ENCODE measurements at regions not wholly inside any gene's neighbourhood (a gene's known extent, or its start where the extent isn't known, plus 50 kb on each side); places are given as distances from the start of the nearest gene placed in this dataset.
A peak's percentile ranks its signal among the peaks of the same experiment; 100 is the strongest.

DNA sequence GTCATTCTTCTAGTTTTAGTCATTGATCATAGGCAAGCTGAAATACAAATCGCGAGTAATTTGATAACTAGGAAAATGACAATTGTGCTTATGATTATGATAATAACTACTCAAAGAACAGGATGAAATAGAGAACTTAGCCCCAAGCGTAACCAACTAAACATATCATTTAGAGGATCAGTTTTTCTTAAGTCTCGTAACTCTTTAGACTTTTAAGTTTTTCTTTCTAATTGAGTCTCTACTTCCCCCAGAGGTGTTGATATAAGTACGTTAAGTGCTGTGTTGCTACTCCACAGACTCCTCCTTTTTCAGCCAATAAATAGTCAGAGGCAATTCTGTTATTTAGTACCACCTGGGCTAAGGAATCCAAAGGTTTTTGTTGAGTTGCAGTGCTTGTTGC lies 96.3 kb downstream of the NHLRC3 start:
- Mint-ChIP-seq H3K27ac (no peak overlapping the region), H3K4me3 (no peak overlapping the region)

DNA sequence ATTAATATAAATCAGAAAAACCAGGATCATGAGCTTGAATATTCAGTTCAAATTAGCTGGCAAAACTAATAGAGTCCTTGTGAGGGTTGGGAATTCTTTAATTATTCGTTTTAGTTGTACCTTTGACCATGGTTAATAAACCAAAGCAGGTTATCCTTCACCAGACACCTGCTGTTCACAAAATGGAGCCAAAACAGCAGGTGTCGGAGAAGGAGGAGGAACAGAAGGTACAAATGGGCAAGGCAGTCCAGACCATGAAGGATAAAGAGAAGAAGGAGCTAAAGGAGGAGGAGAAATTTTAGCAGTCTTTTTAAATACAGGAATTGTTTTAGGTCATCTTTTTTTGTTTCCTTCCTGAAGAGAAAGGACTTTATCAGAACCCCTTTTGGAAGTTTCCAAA lies 106.1 kb downstream of the NHLRC3 start:
- Mint-ChIP-seq H3K27me3 (no peaks in the 10 kb centered on the region), H3K4me1 (no peaks in the 10 kb centered on the region), H3K9me3 (peaks cover 2% of the 10 kb centered on the region), H3K4me3 (no peak overlapping the region), H3K36me3 (no peaks in the 10 kb centered on the region), H3K27ac (no peak overlapping the region)
- ATAC-seq, result no peak

More for the DNA sequence above, 96.3 kb downstream of the NHLRC3 start:
- Mint-ChIP-seq H3K4me1 (no peaks in the 10 kb centered on the region), H3K36me3 (no peaks in the 10 kb centered on the region), H3K9me3 (no peaks in the 10 kb centered on the region), H3K27me3 (peaks cover 16% of the 10 kb centered on the region)
- ATAC-seq, result no peak

DNA sequence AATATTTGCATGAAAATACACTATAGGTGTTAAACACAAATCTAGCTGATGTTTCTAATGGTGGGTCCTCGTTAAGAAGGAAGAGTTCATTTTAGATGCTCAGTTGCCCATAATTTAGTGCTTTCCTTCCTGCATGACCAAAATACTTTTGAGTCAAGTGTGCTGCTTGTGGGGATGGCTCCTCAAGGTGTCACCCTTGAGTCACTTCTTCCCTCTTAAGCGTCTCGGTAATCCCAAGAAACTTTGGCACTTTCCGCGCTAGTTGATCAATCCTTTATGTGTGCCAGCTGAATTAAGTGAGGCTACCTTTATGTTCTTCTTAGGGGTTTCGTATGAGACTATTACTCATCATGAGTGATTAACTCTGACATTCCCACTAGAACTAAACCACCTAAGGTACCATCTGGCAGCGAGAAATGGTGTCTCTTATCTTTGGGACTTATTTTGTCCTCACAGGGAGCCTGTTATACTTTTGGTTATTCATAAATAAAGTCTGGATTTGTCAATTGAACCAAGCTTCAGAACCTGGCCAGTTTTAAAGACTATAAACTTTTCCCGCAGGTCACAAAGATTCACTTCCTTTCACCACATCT lies 106.8 kb downstream of the NHLRC3 start:
- no peak for ATAC-seq
- no peak overlapping the region for H3K4me3 Mint-ChIP-seq
- no peaks in the 10 kb centered on the region for H3K36me3 Mint-ChIP-seq
- peaks cover 2% of the 10 kb centered on the region for H3K9me3 Mint-ChIP-seq
- no peak overlapping the region for H3K27ac Mint-ChIP-seq
- H3K4me1 Mint-ChIP-seq, result no peaks in the 10 kb centered on the region
- no peaks in the 10 kb centered on the region for H3K27me3 Mint-ChIP-seq

DNA sequence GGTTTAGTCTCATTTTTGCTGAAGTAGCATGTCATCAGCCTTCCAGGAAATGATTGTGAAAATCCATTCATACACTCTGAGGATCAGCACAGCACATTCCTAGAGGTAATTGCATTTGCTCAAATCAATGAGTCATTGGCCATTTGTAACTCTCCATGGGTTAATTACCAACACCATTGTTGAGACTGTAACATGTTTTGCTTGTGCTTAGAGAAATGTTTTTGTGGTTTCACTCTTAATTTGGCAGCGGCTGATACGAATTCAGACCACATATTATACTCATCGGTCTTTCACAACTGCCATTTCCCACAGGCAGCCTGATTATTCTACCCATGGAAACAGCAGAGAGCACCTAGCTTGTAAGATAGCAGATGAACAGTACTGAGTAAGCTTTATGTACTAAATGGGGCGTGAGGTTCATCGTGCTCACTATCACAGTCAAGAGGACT lies 110.3 kb downstream of the NHLRC3 start:
- no peaks in the 10 kb centered on the region for H3K36me3 Mint-ChIP-seq
- H3K27ac Mint-ChIP-seq, result no peak overlapping the region
- no peak for ATAC-seq
- H3K27me3 Mint-ChIP-seq, result no peaks in the 10 kb centered on the region
- no peaks in the 10 kb centered on the region for H3K4me1 Mint-ChIP-seq
- no peaks in the 10 kb centered on the region for H3K9me3 Mint-ChIP-seq
- H3K4me3 Mint-ChIP-seq, result no peak overlapping the region

DNA sequence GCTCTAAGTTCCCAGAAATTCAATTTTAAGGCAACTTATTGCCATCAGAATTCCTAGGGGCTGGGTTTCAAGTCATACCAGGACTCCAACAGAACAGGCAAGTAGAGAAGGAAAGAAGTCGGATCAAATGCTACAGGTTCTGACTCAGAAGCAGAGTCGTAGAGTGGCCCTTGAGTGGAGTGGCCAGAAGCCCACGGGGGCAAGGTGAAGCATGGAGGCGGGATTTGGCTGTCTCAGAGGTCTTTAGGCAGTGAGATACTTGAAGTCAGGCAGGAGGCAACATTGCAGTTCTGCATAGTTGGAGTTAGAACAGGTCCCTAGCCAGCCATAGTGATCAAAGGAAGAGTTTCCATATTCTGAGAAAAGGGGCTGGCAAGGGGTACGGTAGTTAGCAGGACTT lies 111.6 kb downstream of the NHLRC3 start:
- no peaks in the 10 kb centered on the region for H3K4me1 Mint-ChIP-seq
- no peaks in the 10 kb centered on the region for H3K27me3 Mint-ChIP-seq
- H3K36me3 Mint-ChIP-seq, result no peaks in the 10 kb centered on the region
- ATAC-seq, result no peak
- H3K9me3 Mint-ChIP-seq, result no peaks in the 10 kb centered on the region
- no peak overlapping the region for H3K27ac Mint-ChIP-seq
- no peak overlapping the region for H3K4me3 Mint-ChIP-seq

DNA sequence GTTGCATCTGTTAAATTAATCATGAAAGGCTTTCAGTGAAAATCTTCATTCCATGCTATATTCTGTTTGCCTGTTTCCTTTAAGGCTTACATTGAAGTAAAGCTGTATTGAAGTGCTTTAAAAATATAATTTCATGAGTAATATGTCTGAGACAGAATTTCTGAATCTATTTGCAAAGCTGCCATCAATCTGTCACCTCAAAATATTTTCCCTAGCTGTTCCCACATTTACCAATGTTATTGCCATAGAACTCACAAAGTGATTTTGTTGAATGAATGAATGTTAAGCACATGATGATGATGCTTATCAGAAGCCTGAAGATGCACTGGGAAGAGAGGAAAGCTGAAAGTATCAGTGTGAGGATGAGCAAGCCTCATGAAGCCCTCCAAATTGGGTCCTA lies 115.8 kb downstream of the NHLRC3 start:
- ATAC-seq, result no peak
- Mint-ChIP-seq H3K27me3 (no peaks in the 10 kb centered on the region), H3K4me3 (no peak overlapping the region), H3K36me3 (no peaks in the 10 kb centered on the region), H3K9me3 (no peaks in the 10 kb centered on the region), H3K27ac (no peak overlapping the region), H3K4me1 (no peaks in the 10 kb centered on the region)

DNA sequence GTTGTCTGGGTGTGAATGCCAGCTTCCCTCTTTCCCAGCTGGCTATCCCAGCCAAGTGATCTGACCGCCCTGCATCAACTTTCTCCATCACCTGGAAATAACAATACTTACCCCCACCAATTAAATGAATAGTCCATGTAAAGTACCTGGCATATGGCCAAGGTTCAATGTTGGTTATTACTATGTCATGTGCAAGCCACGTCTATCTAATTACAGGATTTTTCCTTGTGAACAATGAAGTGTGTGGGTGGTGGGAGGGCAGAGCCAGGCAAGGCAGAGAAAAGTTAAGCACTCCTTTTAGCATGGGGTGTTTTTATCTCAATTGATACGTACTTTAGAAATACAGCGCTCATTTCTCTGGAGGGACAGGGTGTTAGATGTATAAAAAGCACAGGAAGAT lies 121.1 kb downstream of the NHLRC3 start:
- H3K36me3 Mint-ChIP-seq, result no peaks in the 10 kb centered on the region
- no peak overlapping the region for H3K27ac Mint-ChIP-seq
- no peak for ATAC-seq
- no peaks in the 10 kb centered on the region for H3K9me3 Mint-ChIP-seq
- H3K4me3 Mint-ChIP-seq, result no peak overlapping the region
- no peaks in the 10 kb centered on the region for H3K4me1 Mint-ChIP-seq
- peaks cover 9% of the 10 kb centered on the region for H3K27me3 Mint-ChIP-seq

DNA sequence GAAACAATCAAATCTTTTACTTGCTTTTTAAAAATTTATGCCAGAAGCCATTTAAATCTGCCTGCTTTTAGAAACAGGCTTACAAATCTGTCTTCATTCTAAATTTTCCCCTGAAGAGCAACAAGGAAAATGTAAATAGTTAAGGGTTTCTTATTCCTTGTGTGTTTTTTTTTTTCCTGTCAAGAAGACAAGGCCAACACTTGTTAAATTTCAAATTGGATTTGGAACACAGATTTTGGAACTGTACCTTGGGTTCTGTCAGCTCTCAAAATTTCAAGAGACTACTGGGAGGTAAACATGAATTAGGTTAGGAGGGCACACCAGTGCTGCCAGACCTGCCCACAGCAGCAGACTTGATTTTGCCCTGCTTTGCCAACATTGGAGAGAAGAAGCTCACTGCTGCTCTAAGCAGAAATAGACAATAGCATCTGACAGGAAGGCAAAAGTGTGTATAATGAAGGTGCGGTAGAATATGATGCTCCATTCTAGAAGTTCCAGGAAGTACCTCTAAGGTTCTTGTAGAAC lies 121.7 kb downstream of the NHLRC3 start:
- no peaks in the 10 kb centered on the region for H3K9me3 Mint-ChIP-seq
- H3K27ac Mint-ChIP-seq, result no peak overlapping the region
- no peaks in the 10 kb centered on the region for H3K36me3 Mint-ChIP-seq
- peaks cover 9% of the 10 kb centered on the region for H3K27me3 Mint-ChIP-seq
- no peak for ATAC-seq
- no peaks in the 10 kb centered on the region for H3K4me1 Mint-ChIP-seq
- no peak overlapping the region for H3K4me3 Mint-ChIP-seq

DNA sequence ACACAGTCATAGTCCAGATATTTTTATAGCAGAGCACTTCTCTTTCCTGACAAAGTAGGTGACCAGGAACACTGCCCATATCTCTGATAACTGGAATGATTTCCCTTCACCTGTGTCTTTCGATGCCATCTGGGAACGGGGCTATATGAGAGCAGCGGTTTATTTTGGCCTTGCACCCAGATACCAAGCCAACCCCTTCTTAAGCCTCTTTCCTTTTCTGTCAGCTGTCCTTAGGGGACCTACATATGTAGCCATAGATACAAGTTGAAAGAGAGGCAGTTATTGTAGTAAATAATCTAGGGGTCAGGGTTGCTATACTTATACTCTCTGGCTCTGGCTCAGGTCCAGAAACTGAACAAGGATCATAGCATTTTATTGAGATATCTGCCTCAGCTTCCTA lies 128.8 kb downstream of the NHLRC3 start:
- H3K9me3 Mint-ChIP-seq, result no peaks in the 10 kb centered on the region
- no peaks in the 10 kb centered on the region for H3K4me1 Mint-ChIP-seq
- ATAC-seq, result no peak
- no peak overlapping the region for H3K4me3 Mint-ChIP-seq
- H3K27me3 Mint-ChIP-seq, result no peaks in the 10 kb centered on the region
- H3K27ac Mint-ChIP-seq, result no peak overlapping the region
- no peaks in the 10 kb centered on the region for H3K36me3 Mint-ChIP-seq

DNA sequence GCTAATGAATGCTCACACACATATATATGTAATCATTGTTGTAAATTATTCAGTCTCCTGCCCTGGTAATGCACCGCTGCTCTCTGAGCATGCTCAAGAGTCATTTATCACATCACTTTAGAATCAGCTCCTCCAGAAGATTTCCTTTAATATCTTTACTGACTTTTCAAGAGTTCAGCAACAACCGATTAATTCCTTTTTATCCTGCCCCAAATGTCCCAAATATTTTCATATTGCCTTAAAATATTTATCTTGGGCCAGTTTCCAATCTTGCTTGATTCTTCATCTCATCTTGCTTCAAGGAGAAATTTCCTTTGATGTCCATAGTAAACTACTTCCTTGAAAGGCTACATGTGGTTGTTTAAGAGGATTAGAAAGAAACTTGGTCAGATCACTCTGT lies 132.5 kb downstream of the NHLRC3 start:
- Mint-ChIP-seq H3K9me3 (no peaks in the 10 kb centered on the region), H3K27me3 (peaks cover under 1% of the 10 kb centered on the region), H3K4me1 (no peaks in the 10 kb centered on the region), H3K27ac (no peak overlapping the region), H3K36me3 (no peaks in the 10 kb centered on the region), H3K4me3 (no peak overlapping the region)
- ATAC-seq, result no peak

DNA sequence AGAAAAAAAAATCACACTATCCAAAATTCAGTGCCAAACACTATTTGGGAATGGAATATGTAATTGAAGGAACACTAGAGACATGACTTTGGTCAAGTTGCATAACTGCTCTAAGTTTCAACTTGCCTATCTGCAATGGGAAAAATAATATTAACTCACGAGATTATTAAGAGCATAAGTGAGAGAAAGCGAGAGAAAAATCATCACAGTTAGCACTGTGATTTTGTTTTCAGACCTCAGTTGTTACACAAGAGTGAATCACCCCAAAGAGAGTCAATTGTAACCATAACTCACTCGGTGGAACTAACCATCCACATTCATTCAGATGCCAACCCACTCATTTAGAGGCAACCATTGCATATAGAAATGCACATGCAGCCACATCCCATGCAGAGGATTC lies 147.1 kb downstream of the NHLRC3 start:
- Mint-ChIP-seq H3K9me3 (no peaks in the 10 kb centered on the region), H3K36me3 (no peaks in the 10 kb centered on the region), H3K27me3 (peaks cover 9% of the 10 kb centered on the region), H3K27ac (no peak overlapping the region), H3K4me1 (no peaks in the 10 kb centered on the region), H3K4me3 (no peak overlapping the region)
- ATAC-seq, result no peak

DNA sequence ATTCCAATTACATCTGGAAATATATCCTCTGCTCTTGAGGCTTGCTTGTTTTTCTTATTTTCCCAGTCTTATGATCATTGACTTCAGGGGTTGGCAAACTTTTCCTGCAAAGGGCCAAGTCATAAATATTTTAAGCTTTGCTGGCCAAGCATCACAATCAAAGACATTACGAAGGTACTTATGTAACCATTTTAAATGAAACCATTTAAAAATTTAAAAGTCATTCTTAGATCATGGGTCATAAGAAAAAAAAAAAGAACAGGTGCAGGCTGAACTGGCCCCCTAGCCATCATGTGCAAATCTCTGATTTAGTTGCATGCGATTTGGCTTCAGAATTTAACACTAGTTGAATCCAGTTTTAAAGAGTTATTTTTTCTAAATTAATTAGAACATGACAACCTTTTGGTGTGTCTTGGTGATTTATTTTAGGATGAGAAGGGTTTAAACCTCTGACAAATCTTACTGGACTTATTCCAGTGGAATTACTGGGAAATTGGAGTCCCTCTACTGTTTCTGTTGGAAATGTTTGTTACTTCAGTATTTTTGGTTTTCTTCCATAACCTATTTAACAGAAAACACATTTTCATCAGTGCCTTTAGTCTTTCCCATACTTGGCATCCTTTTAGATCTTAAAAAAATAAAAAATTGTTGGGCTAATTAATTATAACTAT lies 148.1 kb downstream of the NHLRC3 start:
- no peaks in the 10 kb centered on the region for H3K27me3 Mint-ChIP-seq
- H3K36me3 Mint-ChIP-seq, result no peaks in the 10 kb centered on the region
- no peak overlapping the region for H3K27ac Mint-ChIP-seq
- no peaks in the 10 kb centered on the region for H3K9me3 Mint-ChIP-seq
- no peak overlapping the region for H3K4me3 Mint-ChIP-seq
- ATAC-seq, result no peak
- H3K4me1 Mint-ChIP-seq, result no peaks in the 10 kb centered on the region

DNA sequence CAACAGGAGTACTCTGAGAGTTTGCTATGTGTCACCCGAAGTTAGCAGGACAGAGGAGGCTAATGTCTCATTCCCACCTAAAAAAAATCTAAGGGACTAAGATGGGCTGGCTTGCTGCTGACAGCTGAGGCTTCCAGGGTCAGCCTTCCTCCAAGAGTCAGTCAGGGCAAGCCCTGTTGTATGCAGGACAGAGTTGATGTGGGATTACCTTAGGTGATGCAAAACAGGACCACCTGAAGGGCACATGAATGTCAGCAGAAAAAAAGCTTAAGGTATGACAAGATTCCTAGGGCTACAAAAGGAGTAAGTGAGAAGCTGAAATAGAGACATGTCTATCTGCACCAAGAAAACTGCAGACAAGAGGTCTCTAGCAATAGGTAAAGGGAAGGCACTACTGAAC lies 151.5 kb downstream of the NHLRC3 start:
- Mint-ChIP-seq H3K27ac (no peak overlapping the region), H3K4me1 (no peaks in the 10 kb centered on the region), H3K36me3 (no peaks in the 10 kb centered on the region), H3K4me3 (no peak overlapping the region), H3K27me3 (peaks cover 11% of the 10 kb centered on the region), H3K9me3 (no peaks in the 10 kb centered on the region)
- ATAC-seq, result peak; percentile 45

DNA sequence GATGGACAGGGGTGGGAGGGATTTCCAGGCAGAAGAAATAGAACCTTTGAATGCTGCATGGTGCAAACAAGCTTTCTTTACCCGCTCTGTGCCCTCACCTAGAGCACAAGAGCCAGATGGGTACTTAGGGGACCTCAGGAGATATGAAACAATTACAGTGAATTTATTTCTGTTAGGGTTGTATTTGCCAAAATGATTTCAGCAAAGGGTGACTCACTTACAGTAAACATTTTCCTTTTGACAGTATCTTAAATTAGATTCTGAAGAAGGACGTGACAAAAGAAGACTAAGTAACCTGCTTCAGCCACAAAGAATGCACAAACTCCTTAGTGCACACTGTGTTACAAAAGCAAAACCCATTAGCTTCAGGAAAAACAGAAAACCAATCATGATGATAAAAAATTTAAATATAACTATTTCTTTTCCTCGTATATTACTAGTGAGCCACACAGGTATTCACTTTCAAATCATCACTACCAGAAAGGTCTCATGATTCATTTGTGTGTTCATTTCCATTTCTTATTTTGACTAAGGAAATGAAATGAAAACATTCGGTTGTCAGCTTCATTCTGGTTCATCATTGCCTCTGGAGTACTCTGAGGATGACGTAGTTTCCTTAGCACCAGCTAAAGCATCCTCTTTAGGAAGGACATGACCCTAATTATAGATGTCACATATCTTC lies 158.8 kb downstream of the NHLRC3 start:
- ATAC-seq, result no peak
- no peak overlapping the region for H3K27ac Mint-ChIP-seq
- H3K4me3 Mint-ChIP-seq, result no peak overlapping the region
- no peaks in the 10 kb centered on the region for H3K9me3 Mint-ChIP-seq
- no peaks in the 10 kb centered on the region for H3K36me3 Mint-ChIP-seq
- no peaks in the 10 kb centered on the region for H3K4me1 Mint-ChIP-seq
- H3K27me3 Mint-ChIP-seq, result peaks cover 11% of the 10 kb centered on the region

DNA sequence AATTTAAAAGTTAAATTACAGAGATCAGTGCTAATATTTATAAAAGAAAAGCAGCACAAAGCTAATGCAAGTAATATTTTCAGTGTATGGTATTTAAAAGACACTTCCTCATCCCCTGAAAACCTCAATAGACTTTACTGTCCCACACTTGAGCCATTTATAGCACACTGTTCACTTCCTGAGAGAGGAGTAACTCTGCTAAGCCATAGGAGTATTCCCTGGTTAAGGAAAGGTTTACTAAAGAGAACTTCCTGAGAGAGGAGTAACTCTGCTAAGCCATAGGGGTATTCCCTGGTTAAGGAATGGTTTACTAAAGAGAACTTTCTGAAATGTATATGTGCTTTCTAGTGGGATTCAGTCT lies 159.4 kb downstream of the NHLRC3 start:
- no peaks in the 10 kb centered on the region for H3K4me1 Mint-ChIP-seq
- no peaks in the 10 kb centered on the region for H3K36me3 Mint-ChIP-seq
- no peaks in the 10 kb centered on the region for H3K9me3 Mint-ChIP-seq
- ATAC-seq, result no peak
- H3K4me3 Mint-ChIP-seq, result no peak overlapping the region
- H3K27me3 Mint-ChIP-seq, result peaks cover 11% of the 10 kb centered on the region
- H3K27ac Mint-ChIP-seq, result no peak overlapping the region

Data from stimulated activated memory B cell treated with anti-CD40 and anti-IgM and Interleukin-4, amounts not matched to agents 10 μg/mL and 1 μg/mL and 100 μg/mL, for 72 hours (primary cell).